GM12878 (cell line): ENCODE measurements at regions not wholly inside any gene's neighbourhood (a gene's known extent, or its start where the extent isn't known, plus 50 kb on each side); places are given as distances from the start of the nearest gene placed in this dataset.

Experiments used
- ATAC-seq: fragments of 200-7000 bp; cut with Tn5 transposase; 3 replicates; pipeline ENCODE4 v1.9.1; 2020; ENCODE audit warnings: mild to moderate bottlenecking, moderate library complexity
- BruUV-seq: library from RNA; stranded (reverse); fragments of 400-500 nt; replicated peaks from 2 replicates; lab custom pipeline; 2021; lab: Mats Ljungman, UMichigan
- CTCF ChIA-PET: fragments of 300-600 bp; sonication (Branson Sonifier 250); formaldehyde crosslinking; extraction: SDS; loops from one replicate; lab custom pipeline; 2021; ENCODE audit warnings: inconsistent platforms; lab: Yijun Ruan, JAX
- POLR2A ChIA-PET: fragments of 350-600 bp; formaldehyde crosslinking; extraction: SDS; loops from one replicate; lab custom pipeline; 2021; ENCODE audit warnings: inconsistent platforms; lab: Charles Lee
- RAD21 ChIA-PET: fragments of 300-600 bp; sonication (Branson Sonifier 250); formaldehyde crosslinking; loops from one replicate; lab custom pipeline; 2023; ENCODE audit warnings: antibody characterized with exemption; ENCODE audit not compliant: unreplicated experiment; lab: Charles Lee
- SMC1A ChIA-PET: fragments of 300-600 bp; sonication (Branson Sonifier 250); formaldehyde crosslinking; loops from one replicate; lab custom pipeline; 2023; ENCODE audit not compliant: unreplicated experiment, uncharacterized antibody; lab: Charles Lee
- DNase-seq: peaks from one replicate; pipeline ENCODE4 v3.0.0-alpha.2; 2011; ENCODE audit warnings: low read depth, low spot score
- FAIRE-seq: peaks from 3 replicates; lab custom pipeline; 2011; peaks lifted over from hg19 to GRCh38; lab: Jason Lieb, UNC
- H2AFZ ChIP-seq: 2 replicates; pipeline ENCODE4 v1.6.0; 2011; ENCODE audit warnings: low read depth, low read length, control low read depth; ENCODE audit not compliant: control insufficient read depth
- H3K27ac ChIP-seq: 2 replicates; pipeline ENCODE4 v1.5.1; 2011; ENCODE audit warnings: control low read depth; ENCODE audit not compliant: control insufficient read depth, insufficient read depth
- H3K27me3 ChIP-seq, 2 experiments: replicated peaks in 1 of 2; 2 replicates each; pipeline versions ENCODE4 v1.6.0 to v1.6.1; 2011; ENCODE audit warnings: low read length in 1 of 2; ENCODE audit not compliant: control insufficient read depth in 2 of 2, insufficient read depth in 2 of 2
- H3K36me3 ChIP-seq, 2 experiments: 2 replicates each; pipeline ENCODE4 v1.5.1; 2011; ENCODE audit warnings: low read length in 1 of 2; ENCODE audit not compliant: control insufficient read depth in 2 of 2, insufficient read depth in 2 of 2
- H3K4me1 ChIP-seq: 2 replicates; pipeline ENCODE4 v1.6.1; 2011; ENCODE audit warnings: mild to moderate bottlenecking, low read length, moderate library complexity, mixed read lengths; ENCODE audit not compliant: control insufficient read depth, insufficient read depth
- H3K4me2 ChIP-seq: 2 replicates; pipeline ENCODE4 v1.6.0; 2011; ENCODE audit warnings: control low read depth; ENCODE audit not compliant: control insufficient read depth, insufficient read depth
- H3K4me3 ChIP-seq: fragments of 200-600 bp; sonication (generic); 2 replicates; pipeline ENCODE4 v1.5.1; 2016
- H3K79me2 ChIP-seq: 2 replicates; pipeline ENCODE4 v1.6.0; 2011; ENCODE audit warnings: low read length; ENCODE audit not compliant: control insufficient read depth, insufficient read depth
- H3K9ac ChIP-seq: 2 replicates; pipeline ENCODE4 v1.8.0; 2011; ENCODE audit warnings: low read length, control low read depth, mixed read lengths; ENCODE audit not compliant: control insufficient read depth, insufficient read depth
- H3K9me3 ChIP-seq: replicated peaks from 3 replicates; pipeline ENCODE4 v1.5.1; 2011; ENCODE audit warnings: mild to moderate bottlenecking, low read length; ENCODE audit not compliant: control insufficient read depth, insufficient read depth
- H4K20me1 ChIP-seq: 2 replicates; pipeline ENCODE4 v1.6.0; 2011; ENCODE audit not compliant: control insufficient read depth, insufficient read depth
- BMI1 ChIP-seq: fragments of 450-650 bp; IDR thresholded peaks from 2 replicates; pipeline ENCODE4 v1.6.1; 2016; ENCODE audit warnings: mild to moderate bottlenecking, moderate library complexity, borderline replicate concordance
- CEBPZ ChIP-seq: fragments of 150-350 bp; IDR thresholded peaks from 2 replicates; pipeline ENCODE4 v1.6.1; 2016; ENCODE audit warnings: low read depth, low read length
- CTCF ChIP-seq, 3 experiments: IDR thresholded peaks in 2 of 3; conservative IDR thresholded peaks in 1 of 3; 2 replicates each; pipeline ENCODE4 v1.5.1; 2011; ENCODE audit warnings: low read depth in 3 of 3, low read length in 3 of 3, mild to moderate bottlenecking in 3 of 3, control low read depth in 2 of 3, moderate library complexity in 2 of 3, inconsistent platforms in 1 of 3, mixed read lengths in 1 of 3; ENCODE audit not compliant: control insufficient read depth in 2 of 3, insufficient read depth in 1 of 3; ENCODE audit errors: extremely low read depth in 1 of 3
- ESRRA ChIP-seq: IDR thresholded peaks from 2 replicates; pipeline ENCODE4 v1.6.1; 2012; ENCODE audit warnings: mild to moderate bottlenecking, low read length, improper control_type of control experiment
- IRF3 ChIP-seq: fragments of 450-650 bp; IDR thresholded peaks from 2 replicates; pipeline ENCODE4 v1.6.1; 2014; ENCODE audit warnings: mild to moderate bottlenecking
- RUNX3 ChIP-seq: IDR thresholded peaks from 2 replicates; pipeline ENCODE4 v1.6.1; 2012; ENCODE audit warnings: low read length, inconsistent platforms
- SIN3A ChIP-seq: IDR thresholded peaks from 2 replicates; pipeline ENCODE4 v1.6.1; 2012; ENCODE audit warnings: low read depth, low read length, improper control_type of control experiment
- SMC3 ChIP-seq: IDR thresholded peaks from 2 replicates; pipeline ENCODE4 v1.6.1; 2011; ENCODE audit warnings: low read length, improper control_type of control experiment, borderline replicate concordance
- SREBF2 ChIP-seq: IDR thresholded peaks from 2 replicates; pipeline ENCODE4 v1.6.1; 2012; ENCODE audit warnings: mild to moderate bottlenecking, low read length
- SUPT20H ChIP-seq: IDR thresholded peaks from 2 replicates; pipeline ENCODE4 v1.6.1; 2011; ENCODE audit warnings: low read depth, mild to moderate bottlenecking, low read length, moderate library complexity, borderline replicate concordance; ENCODE audit not compliant: control insufficient read depth
- WRNIP1 ChIP-seq: IDR thresholded peaks from 2 replicates; pipeline ENCODE4 v1.6.1; 2011; ENCODE audit warnings: low read depth, low read length, improper control_type of control experiment, borderline replicate concordance
- ZBTB40 ChIP-seq: fragments of 450-650 bp; IDR thresholded peaks from 2 replicates; pipeline ENCODE4 v1.6.1; 2016; ENCODE audit warnings: mild to moderate bottlenecking, moderate library complexity, borderline replicate concordance
- ZNF217 ChIP-seq: fragments of 450-650 bp; IDR thresholded peaks from 2 replicates; pipeline ENCODE4 v1.6.1; 2017; ENCODE audit warnings: antibody characterized with exemption, mild to moderate bottlenecking
- ZSCAN29 ChIP-seq: fragments of 450-650 bp; IDR thresholded peaks from 2 replicates; pipeline ENCODE4 v1.6.1; 2017; ENCODE audit warnings: mild to moderate bottlenecking, moderate library complexity
- WGBS: methylation state at CpG from one replicate; pipeline ENCODE4 v1.1.6; 2016; ENCODE audit warnings: low lambda C conversion rate; ENCODE audit not compliant: insufficient replicate concordance, insufficient coverage; ENCODE audit errors: missing lambda C conversion rate; 5-methylcytosine and 5-hydroxymethylcytosine counted together
- in situ Hi-C: fragments of 300-500 bp; cut with MboI; formaldehyde crosslinking; loops from 9 replicates; pipeline ENCODE4 v1.14.3; 2018; ENCODE audit warnings: mixed read lengths
- intact Hi-C: fragments of 100-400 bp; cut with micrococcal nuclease; formaldehyde crosslinking; loops from one replicate; pipeline ENCODE4 v1.14.2; 2022; ENCODE audit not compliant: unreplicated experiment

GRCh38 chr22:35477911-35478582 lies 62.6 kb upstream of the RASD2 start:
- no peak overlapping the region for H2AFZ ChIP-seq
- H3K27me3 ChIP-seq = peaks cover 0 to 4% of the 10 kb centered on the region in 2 experiments; a peak in 1 of 4 replicates
- H3K4me2 ChIP-seq = no peak overlapping the region
- intact Hi-C loops = no loop called here
- FAIRE-seq (no peak), DNase-seq (no peak), ATAC-seq (no peak)
- CTCF ChIA-PET = no interaction called here
- H3K4me3 ChIP-seq = no peak overlapping the region
- no peaks in the 10 kb centered on the region for H4K20me1 ChIP-seq
- no peak overlapping the region for H3K9ac ChIP-seq
- POLR2A ChIA-PET = no interaction called here
- 12% methylated on average over 10 of the region's 11 CpGs for WGBS
- peaks cover 4% of the 10 kb centered on the region; the same call in 1 of the 2 replicates for H3K4me1 ChIP-seq
- H3K79me2 ChIP-seq = no peaks in the 10 kb centered on the region
- no peak overlapping the region for H3K27ac ChIP-seq
- H3K36me3 ChIP-seq = no peaks in the 10 kb centered on the region
- SMC1A ChIA-PET = interaction anchor here (1.2 kb wide), 1 partner anchor 31 kb away, joined by 3 read pairs; no protein-coding TSS in a partner anchor
- H3K9me3 ChIP-seq = no peaks in the 10 kb centered on the region
- in situ Hi-C loops = no loop called here
- BruUV-seq = no TSS peak
- RAD21 ChIA-PET = no interaction called here
- TF ChIP-seq ZSCAN29 (no peak), WRNIP1 (no peak), CEBPZ (no peak), CTCF (IDR thresholded peaks at IDR 0.05 in 2 of 3, conservative IDR thresholded peaks at IDR 0.05 in 1 of 3; ENCODE audit: control insufficient read depth in 2 of 3, extremely low read depth in 1 of 3, insufficient read depth in 1 of 3, low read depth in 3 of 3, low read length in 3 of 3) (no peak), RUNX3 (no peak), ZBTB40 (no peak), ESRRA (no peak), BMI1 (no peak), SUPT20H (no peak), ZNF217 (no peak), SIN3A (no peak), SMC3 (no peak), SREBF2 (no peak), IRF3 (no peak)
